Activated naive CD4-positive, alpha-beta T cell treated with anti-CD3 and anti-CD28 coated beads, Interleukin-2, amount 50 U/mL, for 72 hours (primary cell): ENCODE measurements at regions not wholly inside any gene's neighbourhood (a gene's known extent, or its start where the extent isn't known, plus 50 kb on each side); places are given as distances from the start of the nearest gene placed in this dataset.

ENCODE experiments used
- ATAC-seq, 2 donors: fragments of 150-1000 bp; cut with Tn5 transposase; 2 replicates each; pipeline ENCODE4 v1.10.0; 2021; ENCODE audit warnings: mild to moderate bottlenecking in 2 of 2, moderate library complexity in 2 of 2
- DNase-seq, 2 donors: peaks; one replicate each; pipeline ENCODE4 v3.0.0; 2021 to 2022; ENCODE audit warnings: low spot score in 2 of 2
- H3K27ac Mint-ChIP-seq, 2 donors: one replicate each; pipeline ENCODE4 v1.8.0; 2022; ENCODE audit warnings: mild to moderate bottlenecking in 2 of 2, mixed read lengths in 2 of 2
- H3K36me3 Mint-ChIP-seq, 2 donors: one replicate each; pipeline ENCODE4 v1.8.0; 2022; ENCODE audit warnings: mixed read lengths in 2 of 2
- H3K9me3 Mint-ChIP-seq, 2 donors: one replicate each; pipeline ENCODE4 v1.8.0; 2022; ENCODE audit warnings: mixed read lengths in 2 of 2

DNA sequence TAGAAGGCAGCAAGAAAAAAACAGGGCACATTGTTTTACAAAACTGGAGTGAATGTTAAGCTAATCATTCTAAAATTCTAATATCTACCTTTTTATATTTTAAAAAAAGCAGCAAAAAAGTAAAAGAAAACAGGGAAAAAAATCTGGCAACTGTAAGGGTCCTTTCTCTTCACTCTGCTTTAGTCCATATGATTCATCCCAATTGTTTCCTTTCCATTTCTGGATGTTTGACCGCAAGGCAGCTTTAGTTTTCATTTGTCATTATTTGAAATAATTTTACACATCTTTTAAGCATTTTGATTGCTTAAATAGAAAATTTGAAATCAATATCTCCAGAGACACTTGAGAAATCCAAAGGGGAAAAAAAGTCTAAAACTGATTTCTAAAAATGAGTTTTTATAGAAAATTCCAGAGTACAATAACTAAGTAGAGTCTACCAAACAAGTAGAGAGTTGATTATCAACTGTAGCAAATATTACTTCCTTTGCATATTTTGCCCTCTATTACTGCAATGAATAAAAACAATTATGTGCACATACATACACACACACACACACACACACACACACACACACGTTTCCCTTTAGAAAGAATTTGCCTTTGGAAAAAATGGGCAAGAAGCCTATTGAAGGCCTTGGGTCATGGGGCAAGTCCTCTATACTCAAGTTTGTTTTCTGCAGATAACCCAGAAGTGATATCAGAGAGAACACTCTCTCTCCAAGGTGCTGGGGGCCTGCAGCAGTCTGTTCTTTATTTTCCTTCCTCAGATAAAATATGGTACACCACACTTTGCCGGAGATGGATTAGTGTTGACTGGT is 259.7 kb downstream of the HACE1 start:
- Mint-ChIP-seq H3K27ac (no peak overlapping the region), H3K9me3 (peaks cover 4% of the 10 kb centered on the region in 2 donors), H3K36me3 (no peaks in the 10 kb centered on the region)
- DNase-seq (no peak), ATAC-seq (no peak)

DNA sequence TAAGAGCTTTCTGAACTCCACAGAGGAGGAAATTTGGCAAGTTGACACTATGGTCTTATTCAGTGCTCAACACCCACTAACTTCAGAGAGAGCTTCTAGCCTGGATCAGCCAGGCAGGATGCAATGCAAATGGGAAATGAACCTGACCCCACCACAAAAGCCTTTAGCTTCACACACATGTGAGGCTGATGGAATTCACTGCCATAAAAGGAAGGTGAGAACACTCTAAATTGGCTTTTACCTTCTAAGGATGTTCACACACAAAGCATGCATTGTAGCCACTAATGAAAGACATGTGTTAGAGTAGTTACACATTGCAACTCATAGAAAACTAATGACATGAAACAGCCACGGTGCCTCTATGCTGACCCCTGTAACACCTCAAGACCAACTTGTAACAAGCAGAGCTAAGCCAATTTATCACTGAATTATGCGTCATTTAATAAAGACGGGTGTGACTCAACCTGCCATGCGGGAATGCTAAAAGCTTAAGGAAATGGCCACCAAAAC is 262.1 kb downstream of the HACE1 start:
- Mint-ChIP-seq H3K27ac (no peak overlapping the region), H3K9me3 (peaks cover 4% of the 10 kb centered on the region in 2 donors), H3K36me3 (no peaks in the 10 kb centered on the region)
- DNase-seq (no peak), ATAC-seq (no peak)

DNA sequence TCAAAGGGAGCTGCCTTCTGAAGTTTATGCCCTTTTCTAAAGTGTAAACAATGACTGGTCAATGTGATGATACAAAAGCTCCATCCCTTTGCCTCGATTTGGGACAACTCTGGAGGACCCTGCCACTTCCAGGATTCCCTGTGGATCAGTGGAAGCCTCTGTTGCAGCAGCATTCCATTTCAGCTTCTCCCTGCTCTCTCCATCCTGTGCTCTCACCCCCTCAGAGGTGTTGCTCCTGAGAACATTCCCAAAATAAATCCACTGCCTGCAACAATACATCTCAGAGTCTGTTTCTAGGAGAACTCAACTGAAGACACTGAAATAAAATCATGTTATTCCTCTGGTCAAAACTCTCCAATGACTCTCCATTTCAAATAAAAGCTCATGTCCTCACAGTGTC is 263.6 kb downstream of the HACE1 start:
- ATAC-seq (no peak), DNase-seq (no peak)
- Mint-ChIP-seq H3K36me3 (no peaks in the 10 kb centered on the region), H3K9me3 (peaks cover 4% of the 10 kb centered on the region in 2 donors), H3K27ac (no peak overlapping the region)

DNA sequence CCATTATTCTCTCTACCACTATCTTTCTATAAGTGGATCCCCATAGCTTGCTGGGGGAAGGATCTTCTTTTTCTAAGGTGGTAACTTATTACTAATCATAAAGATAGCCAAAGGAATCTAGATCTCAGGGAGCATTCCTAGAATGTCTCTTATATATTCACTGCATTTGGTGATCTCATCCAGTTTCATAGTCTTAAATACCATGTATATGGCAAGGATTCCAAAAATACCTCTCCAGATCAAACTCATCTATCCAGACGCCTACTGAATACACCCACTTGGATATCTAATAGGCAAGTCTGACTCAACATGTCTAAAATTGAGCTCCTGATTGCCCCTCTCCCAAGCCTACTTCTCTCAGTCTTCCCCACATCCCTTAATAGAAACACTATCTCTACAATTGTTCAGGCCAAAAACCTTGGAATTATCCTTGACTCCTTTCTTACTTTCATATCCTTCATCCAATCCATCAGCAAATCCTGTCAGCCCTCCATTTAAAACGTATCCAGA is 264.4 kb downstream of the HACE1 start:
- ATAC-seq (no peak), DNase-seq (no peak)
- Mint-ChIP-seq H3K9me3 (peaks cover 4% of the 10 kb centered on the region in 2 donors), H3K36me3 (no peaks in the 10 kb centered on the region), H3K27ac (no peak overlapping the region)

DNA sequence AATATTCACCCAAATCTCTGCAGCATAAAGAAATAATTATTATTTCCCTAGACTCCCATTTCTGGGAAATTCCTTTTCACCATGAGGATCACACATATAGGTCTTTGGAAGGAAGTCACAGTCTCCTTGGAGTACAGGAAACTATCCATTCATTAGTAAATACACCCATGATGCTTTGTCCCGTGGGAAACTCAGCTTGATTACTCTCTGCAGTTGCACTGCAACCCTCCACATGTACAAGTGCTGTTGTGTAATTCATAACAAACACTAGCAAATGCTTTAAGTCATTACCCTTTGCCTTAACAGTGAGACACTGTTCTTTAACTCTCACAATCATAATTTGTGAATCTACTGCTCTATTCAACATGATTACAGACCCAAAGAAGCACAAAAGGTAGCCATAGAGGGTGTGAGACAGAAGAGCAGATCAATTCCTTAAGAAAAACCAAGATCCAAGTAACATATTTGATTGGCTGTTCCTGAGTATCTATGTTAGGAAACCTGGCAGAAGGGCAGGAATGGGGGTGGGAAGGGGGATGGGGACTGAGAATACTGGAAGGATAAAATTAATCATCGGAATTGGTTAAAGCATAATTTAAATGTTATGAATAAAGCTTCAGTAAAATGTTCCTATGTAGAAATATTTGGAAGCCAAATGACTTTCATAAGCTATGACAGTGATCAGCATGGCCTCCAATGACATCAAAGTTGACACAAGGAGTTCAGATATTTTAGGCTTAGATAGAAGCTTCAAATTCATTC is 268.0 kb downstream of the HACE1 start:
- ATAC-seq (no peak), DNase-seq (no peak)
- Mint-ChIP-seq H3K36me3 (no peaks in the 10 kb centered on the region), H3K27ac (no peak overlapping the region), H3K9me3 (peaks cover 4% of the 10 kb centered on the region in 2 donors)

DNA sequence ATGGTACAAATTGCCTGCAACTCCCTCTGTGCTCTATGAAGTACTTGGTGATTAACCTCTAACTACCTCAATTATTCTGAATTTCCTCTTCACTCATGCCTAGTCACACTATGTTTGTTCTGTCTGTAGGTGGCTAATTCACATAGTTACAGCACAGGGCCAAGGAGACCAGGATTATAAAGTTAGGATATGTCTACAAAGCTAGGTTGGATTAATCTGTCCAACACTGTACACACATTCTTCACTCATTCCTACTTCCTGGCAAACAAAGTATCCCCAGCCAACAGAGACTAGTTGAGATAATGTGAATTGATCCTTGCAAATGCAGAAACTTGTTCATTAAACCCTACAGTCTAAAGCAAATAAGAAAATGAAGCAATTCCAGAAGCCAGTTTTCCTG is 269.8 kb downstream of the HACE1 start:
- Mint-ChIP-seq H3K36me3 (no peaks in the 10 kb centered on the region), H3K27ac (no peak overlapping the region), H3K9me3 (no peaks in the 10 kb centered on the region)
- DNase-seq, result no peak
- no peak for ATAC-seq

DNA sequence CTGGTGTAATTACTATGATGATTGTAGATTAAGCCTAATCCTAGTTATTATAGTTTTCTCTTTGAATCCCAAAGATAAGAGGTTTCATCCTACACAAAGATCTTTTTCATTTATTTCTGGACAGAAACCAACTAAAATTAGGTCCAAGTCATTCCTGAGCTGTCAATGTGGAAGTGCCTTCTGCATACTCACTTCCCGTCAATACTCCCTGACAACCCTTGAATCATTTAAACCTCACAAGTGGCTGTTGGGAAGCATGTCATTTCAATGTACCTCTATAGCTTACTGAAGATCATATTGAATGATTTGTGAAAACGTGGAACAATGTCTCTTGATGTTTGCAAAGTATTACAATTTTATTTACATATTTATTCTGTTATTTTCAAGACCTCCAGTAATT is 274.1 kb downstream of the HACE1 start:
- H3K9me3 Mint-ChIP-seq, result no peaks in the 10 kb centered on the region
- no peaks in the 10 kb centered on the region for H3K36me3 Mint-ChIP-seq
- no peak for DNase-seq
- no peak overlapping the region for H3K27ac Mint-ChIP-seq
- ATAC-seq, result no peak

DNA sequence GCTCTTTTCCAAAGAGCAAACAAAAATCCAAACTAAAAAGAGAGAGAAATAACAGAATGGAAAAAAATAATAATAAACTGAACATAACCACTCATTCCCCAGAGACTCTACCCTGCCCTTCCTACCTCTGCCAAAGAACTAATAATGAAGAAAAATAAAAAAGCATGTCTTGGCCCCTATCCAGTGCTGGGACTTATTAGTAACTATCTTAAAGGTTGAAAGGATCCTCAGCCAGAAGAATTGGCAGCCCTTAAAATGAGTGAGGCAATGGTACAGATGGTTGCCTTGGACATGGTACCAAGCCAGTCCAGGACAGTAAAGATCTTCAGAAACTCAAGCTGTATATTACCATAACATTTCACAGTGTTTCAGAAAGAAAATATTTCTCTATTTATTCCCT is 279.3 kb downstream of the HACE1 start:
- no peak overlapping the region for H3K27ac Mint-ChIP-seq
- no peak for ATAC-seq
- H3K36me3 Mint-ChIP-seq, result no peaks in the 10 kb centered on the region

DNA sequence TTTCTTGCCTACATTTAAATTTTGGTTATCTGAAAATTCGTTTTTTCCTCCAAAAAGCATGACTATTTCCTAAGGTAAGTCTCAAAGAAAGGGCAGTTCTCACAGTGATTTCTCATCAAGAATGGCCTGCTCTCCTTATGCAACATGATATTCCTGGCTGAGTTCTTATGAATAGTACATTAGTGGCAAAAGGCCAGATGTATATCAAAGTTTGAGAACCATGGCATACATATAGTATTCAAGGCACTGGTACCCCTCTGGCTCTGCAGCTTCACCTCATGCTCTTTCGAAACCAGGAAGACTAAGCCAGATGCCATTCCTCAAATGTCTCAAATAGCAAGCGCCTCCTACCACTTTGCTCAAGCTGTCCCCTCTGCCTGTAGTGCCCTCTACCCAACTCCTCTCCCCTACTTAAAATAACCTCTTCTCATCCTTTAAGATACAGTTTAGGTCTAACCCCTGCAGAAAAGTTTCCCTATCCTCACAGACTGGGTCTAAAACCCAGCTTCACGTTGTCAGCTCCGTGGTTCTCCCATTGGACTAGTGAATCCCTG is 280.3 kb downstream of the HACE1 start:
- no peak overlapping the region for H3K27ac Mint-ChIP-seq
- H3K36me3 Mint-ChIP-seq, result no peaks in the 10 kb centered on the region
- DNase-seq (no peak), ATAC-seq (no peak)
- no peaks in the 10 kb centered on the region for H3K9me3 Mint-ChIP-seq

More for the DNA sequence above, 279.3 kb downstream of the HACE1 start:
- no peak for DNase-seq
- H3K9me3 Mint-ChIP-seq, result no peaks in the 10 kb centered on the region

DNA sequence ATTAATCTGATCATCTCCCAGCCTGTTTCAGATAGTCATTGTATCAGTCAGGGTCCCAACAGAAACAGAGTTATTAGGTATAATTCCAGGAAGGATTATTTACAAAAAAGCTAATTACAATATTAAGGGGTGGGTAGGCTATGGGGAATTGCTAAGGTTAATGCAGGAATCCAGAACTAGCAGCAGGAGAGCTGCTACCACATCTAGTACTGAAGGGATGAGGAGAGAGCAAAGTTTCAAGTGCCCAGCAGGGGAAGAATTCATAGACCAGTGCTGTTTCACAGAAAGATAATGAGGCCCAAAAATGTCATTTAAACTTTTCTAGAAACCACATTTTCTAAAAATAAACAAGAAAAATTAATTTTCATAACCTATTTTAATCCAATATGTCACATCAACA is 284.2 kb downstream of the HACE1 start:
- no peak overlapping the region for H3K27ac Mint-ChIP-seq
- no peak for ATAC-seq
- no peaks in the 10 kb centered on the region for H3K36me3 Mint-ChIP-seq
- H3K9me3 Mint-ChIP-seq, result no peaks in the 10 kb centered on the region
- no peak for DNase-seq

DNA sequence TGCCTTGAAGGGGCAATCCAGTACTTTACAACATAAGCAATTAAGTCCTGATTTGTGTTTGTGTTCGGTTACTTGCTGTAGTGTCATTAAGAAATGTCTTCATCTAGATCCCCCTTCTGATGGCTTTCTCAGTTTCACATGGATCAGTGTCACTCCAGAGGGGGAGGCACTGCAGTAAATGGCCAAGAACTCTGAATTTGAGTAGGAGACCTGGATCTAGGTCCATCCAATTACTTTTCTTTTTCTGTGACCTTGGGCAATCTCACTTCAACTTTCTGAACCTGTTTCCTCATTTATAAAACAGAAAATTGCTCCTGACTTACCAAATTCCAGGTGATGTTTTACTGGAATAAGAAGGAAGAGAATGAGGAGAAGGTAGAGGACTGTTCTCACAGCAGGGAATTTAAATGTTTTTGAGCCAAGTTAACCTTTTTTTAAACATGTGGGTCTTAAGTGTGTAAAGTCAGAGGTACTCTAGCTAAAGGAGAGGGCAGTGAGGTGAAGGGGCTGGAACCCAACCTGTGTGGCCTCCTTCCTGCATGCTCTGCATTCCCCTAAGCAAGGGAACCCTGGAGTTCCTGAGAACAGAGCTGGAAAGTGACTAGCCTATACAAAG is 285.5 kb downstream of the HACE1 start:
- Mint-ChIP-seq H3K9me3 (no peaks in the 10 kb centered on the region), H3K36me3 (no peaks in the 10 kb centered on the region), H3K27ac (no peak overlapping the region)
- DNase-seq (no peak), ATAC-seq (no peak)

DNA sequence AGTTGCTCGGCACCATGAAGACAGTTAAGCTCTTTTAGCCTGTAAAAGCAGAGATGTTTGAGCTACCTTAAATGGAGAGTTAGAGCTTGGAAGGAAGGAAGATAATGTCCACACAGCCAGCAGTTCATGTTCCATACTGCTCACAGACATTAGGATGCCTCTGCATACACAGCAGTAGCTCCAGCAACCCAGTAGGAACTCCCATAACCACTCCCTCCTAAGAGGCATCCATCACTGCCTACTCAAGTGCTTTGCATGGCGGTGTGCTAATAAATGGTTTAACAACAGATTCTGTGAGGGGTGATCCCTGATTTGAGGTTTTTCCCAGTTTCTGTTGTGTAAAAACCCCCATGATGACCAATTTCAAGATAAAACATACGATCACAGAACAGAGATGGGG is 286.4 kb downstream of the HACE1 start:
- Mint-ChIP-seq H3K27ac (no peak overlapping the region), H3K36me3 (no peaks in the 10 kb centered on the region), H3K9me3 (no peaks in the 10 kb centered on the region)
- ATAC-seq (no peak), DNase-seq (no peak)

DNA sequence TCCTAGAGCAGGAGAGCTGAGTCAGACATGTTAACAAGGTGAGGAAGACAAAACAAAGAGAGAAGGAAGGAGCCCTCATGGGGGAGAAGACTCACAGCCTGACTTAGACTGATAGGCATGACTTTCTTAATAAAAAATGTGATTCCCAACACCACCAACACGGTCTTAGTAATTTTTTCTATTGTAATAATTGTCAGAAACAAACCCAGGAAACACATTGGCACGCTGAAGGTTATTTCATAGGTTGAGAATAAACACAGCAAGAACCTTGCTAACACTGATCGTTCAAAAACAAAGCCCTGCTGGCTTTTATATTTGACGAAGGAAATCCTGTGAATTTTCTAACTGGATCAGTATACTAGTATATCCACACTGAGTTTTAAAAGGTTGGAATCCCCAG is 286.8 kb downstream of the HACE1 start:
- Mint-ChIP-seq H3K36me3 (no peaks in the 10 kb centered on the region), H3K9me3 (no peaks in the 10 kb centered on the region), H3K27ac (no peak overlapping the region)
- no peak for ATAC-seq
- no peak for DNase-seq

DNA sequence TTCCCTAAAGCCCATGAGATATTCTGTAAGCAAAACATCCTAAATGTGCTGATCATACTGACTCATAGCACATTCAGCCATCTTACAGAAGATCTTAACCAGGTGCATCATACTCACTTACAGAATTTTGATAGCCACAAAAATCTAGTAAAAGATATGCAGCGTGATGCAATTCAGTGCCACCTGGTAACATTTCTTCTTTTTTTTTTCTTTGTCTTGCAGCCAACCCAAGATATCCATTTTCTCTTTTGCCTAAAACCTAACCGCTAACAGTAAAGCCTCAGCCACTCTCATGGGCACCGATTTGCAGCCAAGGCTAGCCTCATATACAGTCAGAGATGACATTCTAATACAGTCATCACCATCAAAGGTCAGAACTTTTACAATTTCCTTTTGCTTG is 293.3 kb downstream of the HACE1 start:
- ATAC-seq, result no peak

DNA sequence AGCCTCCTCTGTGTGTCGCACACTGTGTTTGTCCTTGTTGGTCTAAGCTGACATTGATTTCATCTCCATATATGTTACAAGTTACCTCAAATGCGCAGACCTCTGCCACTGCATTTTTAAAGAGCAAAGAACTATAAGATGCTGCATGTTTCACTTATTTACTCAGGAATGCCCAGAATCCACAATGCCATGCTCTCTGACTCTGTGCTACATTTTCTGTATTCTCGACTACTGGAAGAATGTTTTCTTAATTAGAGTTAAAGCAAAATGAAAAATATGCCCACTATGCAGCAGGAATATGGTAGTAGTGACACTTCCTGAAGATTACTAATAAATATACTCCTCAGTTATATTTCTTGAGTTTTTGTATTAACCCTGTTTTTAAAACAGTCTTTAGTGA is 296.4 kb downstream of the HACE1 start:
- Mint-ChIP-seq H3K27ac (no peak overlapping the region), H3K36me3 (no peaks in the 10 kb centered on the region), H3K9me3 (no peaks in the 10 kb centered on the region)
- ATAC-seq, result no peak
- DNase-seq, result no peak

More for the DNA sequence above, 293.3 kb downstream of the HACE1 start:
- Mint-ChIP-seq H3K9me3 (no peaks in the 10 kb centered on the region), H3K27ac (no peak overlapping the region), H3K36me3 (no peaks in the 10 kb centered on the region)
- DNase-seq, result no peak

DNA sequence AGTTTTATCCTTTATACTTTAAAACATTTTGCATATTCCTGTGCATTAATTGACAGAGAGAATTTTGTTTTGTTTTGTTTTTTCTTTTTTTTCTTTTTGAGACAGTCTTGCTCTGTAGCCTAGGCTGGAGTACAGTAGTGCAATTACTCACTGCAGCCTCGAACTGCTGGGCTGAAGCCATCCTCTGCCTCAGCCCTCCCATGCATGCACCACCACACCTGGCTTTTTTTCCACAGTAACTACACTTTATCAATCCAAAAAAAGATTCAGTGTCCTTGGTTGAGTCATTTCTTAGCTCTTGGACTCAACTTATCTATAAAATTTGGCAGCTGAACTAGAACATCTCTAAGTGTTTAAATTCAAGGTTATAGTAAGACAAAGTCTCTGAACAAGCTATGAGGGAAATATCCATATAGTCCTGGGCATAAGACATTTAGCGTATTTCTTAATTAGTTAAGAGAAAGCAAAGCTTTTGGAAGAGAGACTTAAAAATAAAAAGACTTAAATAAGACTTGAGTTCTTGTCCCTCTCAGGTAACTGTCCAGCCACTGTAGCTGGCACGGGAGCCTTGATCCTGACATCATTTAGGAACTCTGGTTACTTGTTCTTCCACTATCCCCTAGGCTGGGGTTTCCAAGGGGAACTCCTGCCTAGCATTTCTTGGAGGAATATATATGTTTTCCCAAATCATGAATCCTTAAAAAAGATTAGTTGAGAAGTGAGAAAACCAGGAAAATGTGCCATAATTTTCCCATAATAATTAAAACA is 300.1 kb downstream of the HACE1 start:
- no peak for ATAC-seq
- no peaks in the 10 kb centered on the region for H3K9me3 Mint-ChIP-seq

More for the DNA sequence above, 300.1 kb downstream of the HACE1 start:
- DNase-seq, result no peak
- Mint-ChIP-seq H3K36me3 (no peaks in the 10 kb centered on the region), H3K27ac (no peak overlapping the region)
